SHP77 (cell line): ENCODE measurements at regions not wholly inside any gene's neighbourhood (a gene's known extent, or its start where the extent isn't known, plus 50 kb on each side); places are given as distances from the start of the nearest gene placed in this dataset.
"Not testable (repeated sequence)": the region's sequence is repeated elsewhere in the genome, so short reads cannot be mapped to it uniquely, and the experiment has no call there.

ENCODE experiments used
- DNase-seq, 2 experiments: peaks; one replicate each; lab custom pipeline; 2025; lab: John Stamatoyannopoulos, UW

DNA sequence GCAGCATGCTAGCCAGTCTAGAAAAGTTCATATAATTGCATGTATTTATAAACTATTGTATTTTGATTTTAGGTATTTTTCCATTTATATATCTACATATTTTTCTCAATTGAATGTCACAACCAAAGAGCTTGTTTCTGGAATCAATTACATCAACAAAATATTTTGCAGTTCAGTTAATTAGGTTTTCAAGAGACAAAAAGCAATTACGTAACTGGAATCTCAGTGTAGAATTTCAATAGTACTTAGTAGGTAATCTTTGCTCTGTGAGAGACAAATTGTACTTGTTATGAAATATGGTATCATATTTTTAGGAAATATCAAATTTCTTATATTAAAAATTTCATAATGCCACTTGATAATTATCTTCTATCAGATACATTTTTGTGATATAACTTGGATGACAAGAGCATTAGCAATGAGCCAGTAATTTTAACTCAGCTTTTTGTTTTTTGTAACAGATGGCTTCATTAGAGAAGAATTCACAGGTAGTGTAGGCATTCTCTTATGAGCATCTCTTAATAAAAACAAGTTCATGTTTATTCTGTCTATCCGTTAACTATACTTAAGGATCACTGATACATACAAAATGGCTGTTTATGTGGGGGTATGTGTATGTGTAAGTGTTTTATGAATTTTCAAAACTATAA is 774.7 kb downstream of the C12orf50 start:
- no peak for DNase-seq

- DNase-seq = no peak
Measured at GRCh38 chr12:87253157-87253556, 776.0 kb downstream of the C12orf50 start.

DNA sequence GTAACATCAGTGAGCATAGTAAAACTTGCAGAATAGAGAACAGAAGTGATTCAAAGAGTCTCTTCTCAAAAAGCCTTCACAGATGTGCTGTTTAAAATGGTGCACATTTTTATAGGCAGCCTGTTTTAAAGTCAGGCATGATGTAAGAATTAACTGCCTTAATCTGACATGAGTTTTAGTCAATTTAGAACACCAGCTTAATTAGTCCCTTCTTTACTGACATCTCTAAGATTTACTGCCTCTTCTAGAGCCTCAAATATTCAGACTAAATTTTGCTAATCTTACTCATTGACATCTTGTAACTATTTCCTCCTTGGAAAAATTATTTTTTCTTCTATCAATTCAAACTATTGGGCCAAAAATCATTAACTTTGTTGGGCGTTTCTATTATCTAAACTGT is 782.5 kb downstream of the C12orf50 start:
- DNase-seq = no peak

DNA sequence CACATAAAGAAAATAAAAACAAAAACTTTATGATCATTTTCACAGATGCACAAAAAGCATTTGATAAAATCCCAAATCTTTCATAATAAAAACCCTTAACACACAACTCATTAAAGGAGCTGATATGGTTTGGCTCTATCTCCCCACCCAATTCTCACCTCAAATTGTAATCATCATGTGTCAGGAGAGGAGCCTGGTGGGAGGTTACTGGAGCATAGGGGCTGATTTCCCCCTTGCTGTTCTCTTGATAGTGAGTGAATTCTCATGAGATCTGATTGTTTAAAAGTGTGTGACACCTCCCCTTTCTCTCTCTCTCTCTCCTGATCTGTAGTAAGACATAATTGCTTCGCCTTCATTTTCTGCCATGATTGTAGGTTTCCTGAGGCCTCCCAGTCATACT is 790.7 kb downstream of the C12orf50 start:
- DNase-seq = no peak

DNA sequence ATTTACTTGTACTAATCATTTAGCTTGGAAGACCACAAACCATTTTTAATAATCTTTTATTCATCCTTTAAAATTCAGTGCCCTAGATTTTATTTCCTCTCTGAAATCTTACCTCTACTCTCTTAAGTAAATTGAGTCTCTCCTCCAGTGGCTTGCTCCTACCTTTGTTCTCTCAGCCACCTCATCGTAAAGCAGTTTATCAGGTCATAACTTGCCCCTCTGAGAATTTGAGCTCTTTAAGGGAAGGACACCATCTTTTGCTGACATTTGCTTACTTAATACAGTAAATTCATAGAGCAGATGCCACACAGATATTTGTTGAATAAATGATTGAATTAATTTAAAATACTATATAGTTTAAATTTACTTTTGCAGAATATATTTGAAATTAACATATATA is 794.3 kb downstream of the C12orf50 start:
- no peak for DNase-seq

- DNase-seq = no peak
Measured at GRCh38 chr12:87233671-87234070, 795.5 kb downstream of the C12orf50 start.

GRCh38 chr12:87231818-87232217 is 797.4 kb downstream of the C12orf50 start:
- DNase-seq = no peak

DNA sequence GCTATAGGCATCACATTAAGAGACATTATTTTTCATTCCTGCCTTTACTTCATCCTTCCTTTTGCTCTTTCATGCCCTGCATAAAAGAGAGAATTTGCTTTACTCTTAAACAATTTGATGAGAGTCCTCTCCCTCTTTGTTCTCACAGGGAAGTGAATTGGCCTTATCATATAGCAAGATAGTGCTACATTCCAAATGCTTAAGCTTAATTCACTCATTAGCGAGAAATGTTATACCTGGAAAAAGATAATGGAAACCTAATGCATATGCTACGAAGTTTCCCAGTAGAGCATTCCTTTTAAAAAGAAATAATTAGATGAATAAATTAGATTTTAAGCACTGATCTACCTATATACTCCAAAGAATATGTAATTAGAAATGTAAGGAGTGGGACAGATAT is 798.8 kb downstream of the C12orf50 start:
- DNase-seq = no peak

DNA sequence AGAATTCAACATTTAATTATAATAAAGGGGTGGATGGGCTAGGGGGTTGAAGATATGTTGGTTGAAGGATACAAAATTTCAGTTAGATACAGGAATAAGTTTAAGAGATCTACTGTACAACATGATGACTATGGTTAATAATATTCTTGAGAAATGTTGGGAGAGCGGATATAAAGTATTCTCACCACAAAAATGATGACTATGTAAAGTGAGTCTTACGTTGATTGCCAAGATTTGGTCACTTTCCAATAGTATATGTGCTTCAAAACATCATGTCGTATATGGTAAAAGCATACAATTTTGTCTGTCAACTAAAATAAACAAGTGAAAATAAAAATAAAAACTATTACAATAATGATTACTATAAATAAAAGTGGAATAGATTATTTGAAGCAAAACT is 802.0 kb downstream of the C12orf50 start:
- no peak for DNase-seq

DNA sequence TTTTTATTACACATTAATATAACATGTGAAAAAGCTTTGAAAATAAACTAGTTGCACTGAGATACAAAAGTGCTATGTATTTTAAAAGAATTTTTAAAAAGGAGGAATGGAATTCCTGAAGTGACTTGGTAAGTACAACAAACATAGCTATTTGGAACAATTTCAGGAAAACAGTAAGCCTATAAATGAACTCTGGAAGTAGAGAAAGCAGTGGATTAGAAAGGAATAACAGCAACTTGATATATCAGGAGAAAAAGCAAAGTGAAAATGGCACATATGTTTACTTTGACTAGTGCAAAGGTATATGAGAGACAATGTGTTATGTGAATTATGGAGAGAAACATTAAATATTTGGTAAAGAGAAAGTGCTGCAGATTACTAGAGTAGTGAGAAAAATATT is 811.7 kb downstream of the C12orf50 start:
- no peak for DNase-seq

- DNase-seq = no peak
Measured at GRCh38 chr12:87216436-87216835, 812.8 kb downstream of the C12orf50 start.

GRCh38 chr12:87202189-87202588 is 827.0 kb downstream of the C12orf50 start:
- no peak for DNase-seq

- no peak for DNase-seq
Measured at GRCh38 chr12:87201598-87201997, 827.6 kb downstream of the C12orf50 start.

DNA sequence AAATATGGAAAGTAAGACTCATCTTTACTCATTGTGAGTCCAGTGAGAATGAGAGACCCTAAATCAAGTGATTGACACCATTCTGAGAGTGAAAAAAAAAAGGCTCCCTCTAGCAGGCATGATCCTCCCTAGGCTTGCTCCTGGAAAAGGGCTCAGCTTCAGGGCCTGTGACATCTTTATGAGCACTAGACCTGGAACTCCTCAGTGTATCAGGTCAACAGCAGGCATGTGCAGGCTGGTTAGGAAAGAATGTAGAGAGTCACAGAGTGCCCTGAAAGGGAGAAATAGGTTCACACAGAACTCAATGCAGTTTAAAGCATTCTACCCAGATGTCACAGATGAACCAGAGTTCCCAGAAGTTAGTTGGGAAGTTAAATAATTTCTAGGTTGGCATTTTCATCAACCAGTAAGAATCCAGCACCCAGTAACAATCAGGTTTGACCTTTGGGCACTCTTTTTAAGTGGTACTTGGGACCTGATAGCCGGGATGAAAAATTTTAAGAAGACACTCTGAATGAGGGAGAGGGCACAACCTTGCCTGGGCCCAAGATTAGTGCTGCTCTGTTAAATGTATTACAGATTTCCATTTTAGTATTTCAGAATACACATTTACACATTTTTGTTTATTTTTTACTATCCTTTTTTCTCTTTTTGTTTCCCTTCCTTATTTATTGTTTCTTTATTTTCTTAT is 828.8 kb downstream of the C12orf50 start:
- no peak for DNase-seq

DNA sequence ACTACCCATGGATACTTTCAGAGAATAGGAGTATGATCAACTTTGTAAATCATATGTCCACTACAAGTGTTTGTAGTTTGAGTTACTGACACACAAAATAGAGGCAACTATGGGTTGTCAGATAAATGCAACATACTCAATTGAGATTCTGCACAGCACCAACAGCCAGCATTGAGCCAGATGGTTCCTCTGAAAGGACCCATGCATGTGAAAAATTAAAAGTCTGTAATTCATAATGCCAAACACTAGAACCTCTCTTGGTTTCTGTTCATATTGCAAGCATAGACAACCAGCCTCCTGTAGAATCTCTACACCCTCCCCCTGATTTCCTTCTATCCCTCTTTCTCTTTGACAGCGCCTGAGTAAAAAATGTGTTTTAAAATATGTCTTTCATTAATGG is 831.0 kb downstream of the C12orf50 start:
- DNase-seq = no peak

DNA sequence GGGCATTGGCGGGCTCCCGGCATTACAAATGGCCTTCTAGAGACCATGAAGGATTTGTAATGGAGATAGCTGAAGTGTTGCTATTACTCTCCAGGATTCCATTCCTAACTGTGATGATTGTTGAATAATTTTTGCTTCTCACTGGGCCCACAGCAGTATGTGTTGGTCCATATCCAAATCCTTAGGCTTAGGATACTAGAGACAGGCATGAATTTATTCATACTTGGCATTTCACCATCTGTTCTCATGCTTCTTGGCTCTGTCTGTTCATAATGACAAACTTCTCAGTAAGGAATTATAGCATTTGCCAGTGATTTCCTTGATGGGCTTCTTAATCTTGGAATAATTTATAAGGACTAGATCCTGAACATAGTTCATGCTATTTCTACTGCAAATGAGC is 832.9 kb downstream of the C12orf50 start:
- DNase-seq = no peak

DNA sequence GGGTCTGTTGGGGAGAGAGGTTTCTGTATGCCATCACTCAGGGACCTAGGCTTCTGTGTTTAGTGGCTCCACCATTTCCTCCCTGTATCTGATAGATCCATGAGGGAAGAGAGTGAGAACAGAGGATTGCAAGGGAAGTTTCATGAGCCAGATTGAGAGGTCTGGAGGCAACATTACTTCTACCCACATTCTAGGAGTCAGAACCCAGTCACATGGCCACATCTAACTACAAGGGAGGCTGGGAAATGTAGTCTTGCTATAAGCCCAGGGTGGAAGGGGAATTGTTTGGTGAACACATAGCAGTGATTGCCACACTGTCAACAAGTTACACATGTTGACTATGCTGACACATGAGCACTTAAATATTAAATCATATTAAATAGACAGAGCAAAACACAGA is 834.8 kb downstream of the C12orf50 start:
- DNase-seq = not testable (repeated sequence)

- no peak for DNase-seq
Measured at GRCh38 chr12:87185367-87185766, 843.8 kb downstream of the C12orf50 start.

GRCh38 chr12:87182696-87183233 is 846.4 kb downstream of the C12orf50 start:
- DNase-seq = no peak

- DNase-seq = peak in 1 of 2 experiments; percentile 39
Measured at GRCh38 chr12:87171356-87171755, 857.8 kb downstream of the C12orf50 start.

GRCh38 chr12:87169010-87169409 is 860.2 kb downstream of the C12orf50 start:
- DNase-seq = no peak

GRCh38 chr12:87165733-87166375 is 863.3 kb downstream of the C12orf50 start:
- no peak for DNase-seq

GRCh38 chr12:87163122-87163521 is 866.1 kb downstream of the C12orf50 start:
- no peak for DNase-seq
